ENCODE measurements at regions not wholly inside any gene's neighbourhood (a gene's known extent, or its start where the extent isn't known, plus 50 kb on each side); places are given as distances from the start of the nearest gene placed in this dataset.

- no peak for TF ChIP-seq SUZ12 (IDR thresholded peaks at IDR 0.05; ENCODE audit: low read depth, low read length)
- no peak for TF ChIP-seq RBM22 (optimal IDR thresholded peaks at IDR 0.05; ENCODE audit: low read length)
- TF ChIP-seq CREBL2 (CRISPR knock-in tag; IDR thresholded peaks at IDR 0.05; ENCODE audit: borderline replicate concordance), result no peak
- TF ChIP-seq E2F2 (CRISPR knock-in tag; IDR thresholded peaks at IDR 0.05; ENCODE audit: borderline replicate concordance), result no peak
- no peak for TF ChIP-seq PHF5A (CRISPR knock-in tag; IDR thresholded peaks at IDR 0.05; ENCODE audit: low read depth, unreplicated experiment)
- no peak for TF ChIP-seq ZNF407 (CRISPR knock-in tag; IDR thresholded peaks at IDR 0.05; ENCODE audit: not compliant biosample characterization)
- TF ChIP-seq YY1 (IDR thresholded peaks at IDR 0.05; ENCODE audit: insufficient read depth, insufficient replicate concordance, low read depth, low read length), result no peak
- no peak for TF ChIP-seq ZNF496 (CRISPR knock-in tag; IDR thresholded peaks at IDR 0.05; ENCODE audit: insufficient replicate concordance)
- TF ChIP-seq MYPOP (CRISPR knock-in tag; IDR thresholded peaks at IDR 0.05), result no peak
- no peak for TF ChIP-seq ZFYVE20 (CRISPR knock-in tag; IDR thresholded peaks at IDR 0.05; ENCODE audit: borderline replicate concordance, low read depth)
- TF ChIP-seq ZFAT (CRISPR knock-in tag; conservative IDR thresholded peaks at IDR 0.05), result no peak
- TF ChIP-seq ZKSCAN8 (CRISPR knock-in tag; IDR thresholded peaks at IDR 0.05; ENCODE audit: borderline replicate concordance), result 0 out of 2 replicates have a peak, but pooled peaks have one; percentile 22
- no peak for TF ChIP-seq BRCA1 (CRISPR knock-in tag; IDR thresholded peaks at IDR 0.05)
- TF ChIP-seq ZNF33A (CRISPR knock-in tag; IDR thresholded peaks at IDR 0.05; ENCODE audit: borderline replicate concordance), result no peak
- 0 out of 2 replicates have a peak, but pooled peaks have one; percentile 27 for TF ChIP-seq ISL2 (CRISPR knock-in tag; IDR thresholded peaks at IDR 0.05)
- no peak for TF ChIP-seq NRL (CRISPR knock-in tag; IDR thresholded peaks at IDR 0.05; ENCODE audit: borderline replicate concordance)
- TF ChIP-seq ESRRA (CRISPR knock-in tag; IDR thresholded peaks at IDR 0.05; ENCODE audit: low read depth), result peak; percentile 86
- TF ChIP-seq SAFB2 (CRISPR knock-in tag; IDR thresholded peaks at IDR 0.05; ENCODE audit: borderline replicate concordance, low read depth), result no peak
Measured at GRCh38 chr1:116316373-116316772, 56.7 kb upstream of the ATP1A1 start (continued).
